ENCODE measurements at regions not wholly inside any gene's neighbourhood (a gene's known extent, or its start where the extent isn't known, plus 50 kb on each side); places are given as distances from the start of the nearest gene placed in this dataset.
A peak's percentile ranks its signal among the peaks of the same experiment; 100 is the strongest.
"Not testable (repeated sequence)": the region's sequence is repeated elsewhere in the genome, so short reads cannot be mapped to it uniquely, and the experiment has no call there.

GRCh38 chr12:4158306-4158705 lies 115.3 kb upstream of the CCND2 start:
- no peak for DNase-seq (ENCODE audit: low read depth in 1 of 2, low spot score in 1 of 2)

DNA sequence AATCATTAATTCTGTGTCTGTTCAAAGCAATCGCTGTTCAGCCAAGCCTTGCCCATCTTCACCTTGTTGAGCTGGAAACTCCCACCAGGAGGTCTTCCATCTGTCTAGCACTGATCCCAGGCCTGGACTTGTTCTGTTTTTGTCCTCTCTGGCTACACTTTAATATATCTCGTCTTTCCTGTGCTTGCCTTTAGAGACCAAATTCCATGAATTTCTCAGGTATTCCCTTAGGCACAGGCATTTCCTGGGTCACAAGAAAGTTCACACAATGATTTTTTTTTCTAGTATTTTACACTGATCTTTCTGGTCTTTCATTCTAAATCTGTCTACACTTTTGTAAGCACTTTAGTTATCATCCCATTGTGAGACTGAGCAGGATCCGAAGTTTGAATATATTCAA lies 116.4 kb upstream of the CCND2 start:
- DNase-seq (ENCODE audit: low read depth in 1 of 2, low spot score in 1 of 2) = no peak

- no peak for DNase-seq (ENCODE audit: low read depth in 1 of 2, low spot score in 1 of 2)
These were observed 117.2 kb upstream of the CCND2 start for GRCh38 chr12:4156317-4156716.

DNA sequence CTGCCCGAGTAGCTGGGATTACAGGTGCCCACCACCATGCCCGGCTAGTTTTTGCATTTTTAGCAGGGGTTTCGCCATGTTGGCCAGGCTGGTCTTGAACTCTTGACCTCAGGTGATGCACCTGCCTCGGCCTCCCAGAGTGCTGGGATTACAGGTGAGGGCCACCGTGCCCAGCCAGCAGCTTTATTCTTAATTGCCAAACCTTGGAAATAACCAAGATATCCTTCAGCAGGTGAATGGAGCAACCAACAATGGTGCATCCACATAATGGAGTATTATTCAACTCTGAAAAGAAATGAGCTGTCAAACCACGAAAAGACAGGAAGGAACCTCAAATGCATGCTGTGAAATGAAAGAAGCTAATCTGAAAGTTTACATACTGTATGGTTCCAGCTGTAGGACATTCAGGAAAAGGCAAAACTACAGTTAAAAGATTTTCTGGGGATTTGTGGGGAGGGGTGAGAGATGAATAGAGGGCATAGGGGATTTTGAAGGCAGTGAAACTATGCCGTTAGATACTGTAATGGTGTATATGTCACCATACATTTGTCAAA lies 118.8 kb upstream of the CCND2 start:
- no peak for DNase-seq (ENCODE audit: low read depth in 1 of 2, low spot score in 1 of 2)

- DNase-seq (ENCODE audit: low read depth in 1 of 2, low spot score in 1 of 2) = peak in 1 of 2 donors; percentile 48
These were observed 120.1 kb upstream of the CCND2 start for GRCh38 chr12:4153343-4153892.

DNA sequence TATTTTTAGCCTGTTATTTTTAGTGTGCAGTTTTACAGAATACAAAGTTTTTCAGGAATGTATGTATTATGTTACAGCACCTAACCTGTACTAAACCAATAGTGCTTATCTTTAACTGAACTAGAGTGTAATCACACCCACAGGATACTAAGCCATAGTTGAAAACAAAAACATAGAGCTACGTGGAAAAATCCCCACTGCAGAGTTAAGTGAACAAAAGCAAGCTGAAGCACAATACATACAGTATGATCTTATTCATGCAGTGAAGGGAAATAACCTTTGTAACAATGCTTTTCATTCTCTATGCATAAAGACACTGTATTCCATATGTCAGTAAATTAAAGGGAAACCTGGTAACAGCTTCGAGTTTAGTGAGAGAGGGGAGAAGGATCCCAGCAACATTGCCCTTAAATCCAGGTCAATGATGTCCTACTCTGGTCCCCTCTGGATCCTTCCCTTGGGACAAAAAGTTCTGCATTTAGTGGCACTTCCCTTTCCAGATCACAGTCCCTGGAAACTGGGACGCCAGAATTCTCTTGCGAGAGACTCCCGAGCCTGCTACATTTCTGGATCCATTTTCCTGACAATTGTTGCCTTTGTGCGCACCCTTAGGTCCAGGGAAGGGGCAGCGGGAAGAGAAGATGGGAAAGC lies 121.3 kb upstream of the CCND2 start:
- no peak for DNase-seq (ENCODE audit: low read depth in 1 of 2, low spot score in 1 of 2)

- no peak for DNase-seq (ENCODE audit: low read depth in 1 of 2, low spot score in 1 of 2)
These were observed 122.0 kb upstream of the CCND2 start for GRCh38 chr12:4151362-4152121.

DNA sequence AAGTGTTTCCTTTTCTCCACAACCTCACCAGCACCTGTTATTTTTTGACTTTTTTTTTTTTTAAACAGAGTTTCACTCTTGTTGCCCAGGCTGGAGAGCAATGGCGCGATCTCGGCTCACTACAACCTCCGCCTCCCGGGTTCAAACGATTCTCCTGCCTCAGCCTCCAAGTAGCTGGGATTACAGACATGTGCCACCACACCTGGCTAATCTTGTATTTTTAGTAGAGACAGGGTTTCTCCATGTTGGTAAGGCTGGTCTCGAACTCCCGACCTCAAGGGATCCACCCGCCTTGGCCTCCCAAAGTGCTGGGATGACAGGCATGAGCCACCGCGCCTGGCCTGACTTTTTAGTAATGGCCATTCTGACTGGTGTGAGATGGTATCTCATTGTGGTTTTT lies 123.2 kb upstream of the CCND2 start:
- not testable (repeated sequence) for DNase-seq (ENCODE audit: low read depth in 1 of 2, low spot score in 1 of 2)

GRCh38 chr12:4148418-4149056 lies 125.0 kb upstream of the CCND2 start:
- DNase-seq (ENCODE audit: low read depth in 1 of 2, low spot score in 1 of 2) = no peak

- DNase-seq (ENCODE audit: low read depth in 1 of 2, low spot score in 1 of 2) = no peak
These were observed 126.5 kb upstream of the CCND2 start for GRCh38 chr12:4147031-4147481.

DNA sequence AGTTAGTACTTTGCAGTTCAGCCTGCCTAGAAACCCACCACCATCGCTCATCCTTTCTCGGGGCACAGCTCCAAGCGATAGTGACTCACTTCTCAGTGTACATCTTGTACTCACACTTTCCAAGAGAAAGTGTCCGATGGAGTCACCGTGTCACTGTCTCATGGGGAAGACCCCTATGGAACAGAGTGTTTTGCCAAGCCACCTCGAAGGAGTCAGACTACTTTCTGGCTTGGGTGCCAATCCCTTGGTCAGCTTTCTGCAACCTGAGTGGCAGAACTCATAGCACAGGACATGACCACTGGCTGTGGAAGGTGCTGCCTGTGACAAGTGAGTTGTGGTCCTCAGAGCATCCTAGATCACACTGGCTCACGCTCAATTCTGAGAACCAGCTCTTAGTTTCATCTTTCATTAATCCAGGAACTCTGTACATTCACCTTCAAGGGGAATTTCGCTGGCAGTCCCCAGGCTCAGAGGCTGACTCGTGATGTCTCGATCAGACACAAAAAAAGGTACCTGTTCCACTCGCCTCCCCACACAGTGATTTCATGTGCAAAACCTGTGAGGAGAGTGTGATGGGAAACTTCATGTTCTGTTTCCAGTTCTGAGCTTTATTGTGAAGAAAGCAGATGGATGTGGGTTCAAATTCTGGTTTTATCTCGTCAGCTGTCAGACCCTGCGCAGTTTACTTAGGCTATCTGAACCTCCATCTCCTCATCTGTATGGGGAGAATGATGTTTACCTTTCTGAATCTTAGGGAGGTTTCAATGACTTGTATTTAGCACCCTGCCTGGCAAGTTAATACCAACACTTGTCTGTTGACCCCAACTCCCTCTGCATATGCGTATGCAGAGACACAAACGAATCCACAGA lies 127.3 kb upstream of the CCND2 start:
- DNase-seq (ENCODE audit: low read depth in 1 of 2, low spot score in 1 of 2) = peak; percentile 67 to 79

GRCh38 chr12:4144676-4145075 lies 128.9 kb upstream of the CCND2 start:
- no peak for DNase-seq (ENCODE audit: low read depth in 1 of 2, low spot score in 1 of 2)

DNA sequence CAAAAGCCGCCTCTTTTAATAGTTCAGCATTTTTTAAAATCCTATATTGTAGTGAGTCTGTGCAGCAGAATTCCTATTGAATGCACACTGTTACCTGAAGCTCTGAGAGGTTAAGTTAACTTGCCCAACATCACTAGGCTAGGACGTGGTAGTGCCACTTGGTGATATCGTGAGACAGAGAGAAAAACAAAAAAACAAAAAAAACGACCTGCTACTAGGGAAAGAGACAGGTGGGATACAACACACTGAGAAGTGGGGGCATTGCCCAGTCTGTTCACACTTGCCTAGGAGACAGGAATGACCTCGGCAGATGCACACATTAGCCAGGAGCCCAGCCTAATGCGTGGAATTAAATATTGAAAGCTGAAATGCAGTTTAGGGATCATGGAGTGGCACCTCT lies 129.7 kb upstream of the CCND2 start:
- no peak for DNase-seq (ENCODE audit: low read depth in 1 of 2, low spot score in 1 of 2)

DNA sequence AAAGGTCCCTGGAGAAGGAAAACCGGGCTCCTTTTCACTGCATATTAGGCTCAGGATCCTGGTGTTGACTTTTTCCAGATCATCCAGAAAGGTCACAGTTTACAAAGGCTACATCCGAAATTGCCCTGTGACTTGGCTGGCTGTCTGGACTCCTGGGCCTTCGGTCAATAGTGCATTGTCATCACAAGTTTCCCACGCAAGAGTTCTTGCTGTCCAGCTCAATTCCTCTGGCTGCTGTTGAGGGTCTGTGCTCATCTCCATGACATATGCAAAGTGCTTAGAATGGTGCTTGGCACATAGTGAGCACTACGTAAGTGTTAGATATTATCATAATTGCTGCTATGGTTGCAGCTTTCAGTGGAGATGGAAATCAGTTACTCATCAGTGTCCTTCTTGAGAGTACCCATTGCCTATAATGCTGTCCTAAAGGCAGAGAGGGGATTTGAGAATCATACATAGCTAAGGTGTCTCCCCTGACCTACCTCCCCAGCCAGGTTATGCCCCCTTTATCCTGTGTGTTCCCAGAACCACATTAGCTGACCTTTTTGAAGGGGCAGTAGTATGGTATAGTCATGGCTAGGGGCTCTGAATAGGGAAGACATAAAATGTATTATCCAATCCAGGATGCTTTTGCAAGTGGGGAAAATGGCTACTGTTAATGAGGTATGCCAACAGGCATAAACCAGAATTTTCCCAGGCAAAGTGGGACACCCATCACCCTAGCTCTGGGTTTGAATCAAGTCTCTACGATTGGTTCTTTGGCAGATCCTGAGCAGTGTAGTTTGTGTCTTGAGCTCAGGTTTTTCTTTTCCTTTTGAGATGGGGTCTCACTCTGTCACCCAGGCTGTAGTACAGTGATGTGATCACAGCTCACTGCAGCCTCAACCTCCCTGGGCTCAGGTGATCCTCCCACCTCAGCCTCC lies 132.0 kb upstream of the CCND2 start:
- DNase-seq (ENCODE audit: low read depth in 1 of 2, low spot score in 1 of 2) = no peak

GRCh38 chr12:4140581-4141301 lies 132.8 kb upstream of the CCND2 start:
- no peak for DNase-seq (ENCODE audit: low read depth in 1 of 2, low spot score in 1 of 2)

DNA sequence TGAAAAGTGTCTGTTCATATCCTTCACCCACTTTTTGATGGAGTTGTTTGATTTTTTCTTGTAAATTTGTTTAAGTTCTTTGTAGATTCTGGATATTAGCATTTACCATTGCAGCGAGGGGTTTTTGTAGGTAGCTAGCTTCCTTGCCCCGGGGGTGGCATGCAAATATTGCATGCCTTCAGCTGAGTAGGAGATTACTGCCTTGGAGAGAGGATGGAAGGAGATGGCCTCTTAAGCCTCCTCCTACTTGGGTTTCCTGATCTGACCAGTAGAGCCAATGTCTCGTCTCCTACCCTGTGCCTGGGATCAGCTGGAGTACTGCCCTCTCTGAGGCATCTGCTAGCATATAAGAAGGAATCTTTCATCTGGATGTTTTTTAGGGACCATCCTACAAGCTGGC lies 134.4 kb upstream of the CCND2 start:
- no peak for DNase-seq (ENCODE audit: low read depth in 1 of 2, low spot score in 1 of 2)

DNA sequence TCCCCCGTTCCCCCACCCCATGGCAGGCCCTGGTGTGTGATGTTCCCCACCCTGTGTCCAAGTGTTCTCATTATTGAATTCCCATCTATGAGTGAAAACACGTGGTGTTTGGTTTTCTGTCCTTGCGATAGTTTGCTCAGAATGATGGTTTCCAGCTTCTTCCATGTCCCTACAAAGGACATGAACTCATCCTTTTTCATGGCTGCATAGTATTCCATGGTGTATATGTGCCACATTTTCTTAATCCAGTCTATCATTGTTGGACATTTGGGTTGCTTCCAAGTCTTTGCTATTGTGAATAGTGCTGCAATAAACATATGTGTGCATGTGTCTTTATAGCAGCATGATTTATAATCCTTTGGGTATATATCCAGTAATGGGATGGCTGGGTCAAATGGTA lies 135.0 kb upstream of the CCND2 start:
- not testable (repeated sequence) for DNase-seq (ENCODE audit: low read depth in 1 of 2, low spot score in 1 of 2)

DNA sequence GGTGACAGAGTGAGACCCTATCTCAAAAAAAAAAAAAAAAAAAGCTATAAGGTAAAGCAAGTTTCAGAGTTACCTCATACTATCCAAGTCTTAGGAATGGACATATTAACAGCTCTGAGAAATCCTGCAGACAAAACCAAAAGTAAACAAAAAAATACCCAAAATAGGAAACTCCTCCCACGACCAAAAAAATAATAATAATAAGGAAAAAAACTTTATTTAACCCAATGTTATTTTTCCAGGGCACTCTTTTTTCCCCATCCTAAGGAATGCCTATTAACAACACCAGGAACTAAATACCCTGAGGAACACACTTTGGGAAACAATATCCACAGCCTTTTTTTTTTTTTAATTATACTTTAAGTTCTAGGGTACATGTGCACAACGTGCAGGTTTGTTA lies 135.5 kb upstream of the CCND2 start:
- no peak for DNase-seq (ENCODE audit: low read depth in 1 of 2, low spot score in 1 of 2)

GRCh38 chr12:4137441-4137840 lies 136.1 kb upstream of the CCND2 start:
- no peak for DNase-seq (ENCODE audit: low read depth in 1 of 2, low spot score in 1 of 2)

Measured in activated CD4-positive, alpha-beta T cell treated with anti-CD3 and anti-CD28 coated beads, Interleukin-2, amount 50 U/mL, for 24 hours (primary cell).